PC-9 (cell line): ENCODE measurements at regions not wholly inside any gene's neighbourhood (a gene's known extent, or its start where the extent isn't known, plus 50 kb on each side); places are given as distances from the start of the nearest gene placed in this dataset.

Experiments
- BruUV-seq: library from RNA; stranded (reverse); fragments of 400-500 nt; replicated peaks from 2 replicates; lab custom pipeline; 2021; lab: Mats Ljungman, UMichigan
- CTCF ChIA-PET: fragments of 300-600 bp; sonication (Branson Sonifier 250); formaldehyde crosslinking; loops from one replicate; lab custom pipeline; 2022; ENCODE audit warnings: antibody characterized with exemption; lab: Charles Lee
- POLR2A ChIA-PET: fragments of 300-600 bp; sonication (Branson Sonifier 250); formaldehyde crosslinking; loops from one replicate; lab custom pipeline; 2022; ENCODE audit warnings: antibody characterized with exemption; ENCODE audit not compliant: unreplicated experiment; lab: Charles Lee
- DNase-seq, 2 experiments: peaks; one replicate each; pipeline versions ENCODE4 v3.0.0 to v3.0.0-alpha.2; 2015 to 2022; ENCODE audit warnings: mixed read lengths in 1 of 2
- H2AFZ ChIP-seq: fragments of 200-600 bp; sonication (generic); 2 replicates; pipeline ENCODE4 v1.8.1; 2017; ENCODE audit warnings: antibody characterized with exemption
- H3F3A ChIP-seq: fragments of 200-600 bp; sonication (generic); 2 replicates; pipeline ENCODE4 v1.8.1; 2017; ENCODE audit warnings: antibody characterized with exemption, mild to moderate bottlenecking, low read depth; ENCODE audit not compliant: insufficient read depth
- H3K27ac ChIP-seq: fragments of 200-600 bp; sonication (generic); 2 replicates; pipeline ENCODE4 v1.6.1; 2016; ENCODE audit warnings: mixed run types
- H3K27me3 ChIP-seq: fragments of 200-600 bp; sonication (generic); 2 replicates; pipeline ENCODE4 v1.6.1; 2016; ENCODE audit warnings: low read depth, mixed run types; ENCODE audit not compliant: insufficient read depth
- H3K36me3 ChIP-seq: fragments of 200-600 bp; sonication (generic); 2 replicates; pipeline ENCODE4 v1.6.1; 2016; ENCODE audit warnings: low read depth, mixed run types
- H3K4me1 ChIP-seq: fragments of 200-600 bp; sonication (generic); replicated peaks from 2 replicates; pipeline ENCODE4 v1.6.1; 2016; ENCODE audit warnings: mixed run types; ENCODE audit not compliant: insufficient read depth
- H3K4me2 ChIP-seq: fragments of 200-600 bp; sonication (generic); 2 replicates; pipeline ENCODE4 v1.6.1; 2017; ENCODE audit warnings: mixed run types
- H3K4me3 ChIP-seq: fragments of 200-600 bp; sonication (generic); 2 replicates; pipeline ENCODE4 v1.6.1; 2016; ENCODE audit warnings: mixed run types
- H3K79me2 ChIP-seq: fragments of 200-600 bp; sonication (generic); 2 replicates; pipeline ENCODE4 v1.6.1; 2017; ENCODE audit warnings: low read depth, mixed run types
- H3K9me2 ChIP-seq: fragments of 200-600 bp; sonication (generic); 2 replicates; pipeline ENCODE4 v1.8.1; 2017; ENCODE audit warnings: mild to moderate bottlenecking; ENCODE audit not compliant: insufficient read depth
- H3K9me3 ChIP-seq: fragments of 200-600 bp; sonication (generic); 2 replicates; pipeline ENCODE4 v1.8.1; 2016; ENCODE audit warnings: low read depth; ENCODE audit not compliant: insufficient read depth
- H4K20me1 ChIP-seq: fragments of 200-600 bp; sonication (generic); 2 replicates; pipeline ENCODE4 v1.8.1; 2017; ENCODE audit not compliant: insufficient read depth
- CTCF ChIP-seq: fragments of 200-600 bp; sonication (generic); conservative IDR thresholded peaks from 2 replicates; pipeline ENCODE4 v1.6.1; 2017; ENCODE audit warnings: mixed run types, antibody characterized with exemption, mild to moderate bottlenecking, moderate library complexity
- EZH2 ChIP-seq: fragments of 200-600 bp; sonication (generic); IDR thresholded peaks from 2 replicates; pipeline ENCODE4 v1.8.0; 2017; ENCODE audit warnings: antibody characterized with exemption, low read depth
- intact Hi-C: fragments of 100-400 bp; cut with micrococcal nuclease; formaldehyde crosslinking; loops from one replicate; pipeline ENCODE4 v1.10.0; 2022; ENCODE audit not compliant: unreplicated experiment

- H4K20me1 ChIP-seq: no peaks in the 10 kb centered on the region
- DNase-seq: no peak
- H3K4me2 ChIP-seq: no peak overlapping the region
- ChIA-PET POLR2A (no interaction called here), CTCF (no interaction called here)
- no peak for TF ChIP-seq EZH2
- TF ChIP-seq CTCF: no peak
- no peak overlapping the region for H3K27ac ChIP-seq
- H3F3A ChIP-seq: no peaks in the 10 kb centered on the region
- no peak overlapping the region for H3K4me3 ChIP-seq
- no peaks in the 10 kb centered on the region for H3K27me3 ChIP-seq
- no peaks in the 10 kb centered on the region for H3K36me3 ChIP-seq
- no peaks in the 10 kb centered on the region for H3K9me2 ChIP-seq
- no peaks in the 10 kb centered on the region for H3K9me3 ChIP-seq
- intact Hi-C loops: no loop called here
- no peaks in the 10 kb centered on the region for H3K4me1 ChIP-seq
- H3K79me2 ChIP-seq: no peaks in the 10 kb centered on the region
- H2AFZ ChIP-seq: no peak overlapping the region
- no TSS peak for BruUV-seq
Observed at GRCh38 chr6:135576055-135576454, 78.5 kb upstream of the AHI1 start.

- intact Hi-C loops: no loop called here
- BruUV-seq: no TSS peak
Observed at GRCh38 chr6:135577059-135577538, 79.6 kb upstream of the AHI1 start.

GRCh38 chr6:135578976-135579375 is 81.4 kb upstream of the AHI1 start:
- H3K27me3 ChIP-seq: no peaks in the 10 kb centered on the region
- no peak overlapping the region for H3K4me2 ChIP-seq
- ChIA-PET CTCF (no interaction called here), POLR2A (no interaction called here)
- TF ChIP-seq EZH2: no peak
- TF ChIP-seq CTCF: no peak
- DNase-seq: no peak
- no peak overlapping the region for H2AFZ ChIP-seq
- no peaks in the 10 kb centered on the region for H3K9me3 ChIP-seq
- intact Hi-C loops: no loop called here
- H3K4me3 ChIP-seq: no peak overlapping the region
- no peaks in the 10 kb centered on the region for H3F3A ChIP-seq
- no peaks in the 10 kb centered on the region for H3K36me3 ChIP-seq
- H3K9me2 ChIP-seq: no peaks in the 10 kb centered on the region
- H3K27ac ChIP-seq: no peak overlapping the region
- no TSS peak for BruUV-seq
- no peaks in the 10 kb centered on the region for H3K4me1 ChIP-seq
- no peaks in the 10 kb centered on the region for H4K20me1 ChIP-seq
- no peaks in the 10 kb centered on the region for H3K79me2 ChIP-seq

More at GRCh38 chr6:135577059-135577538, 79.6 kb upstream of the AHI1 start:
- no peak overlapping the region for H3K4me2 ChIP-seq
- H2AFZ ChIP-seq: no peak overlapping the region
- no peaks in the 10 kb centered on the region for H3K79me2 ChIP-seq
- no peak overlapping the region for H3K4me3 ChIP-seq
- ChIA-PET CTCF (no interaction called here), POLR2A (no interaction called here)
- H3K4me1 ChIP-seq: no peaks in the 10 kb centered on the region
- TF ChIP-seq CTCF (no peak), EZH2 (no peak)
- no peaks in the 10 kb centered on the region for H3K36me3 ChIP-seq
- H3F3A ChIP-seq: no peaks in the 10 kb centered on the region
- H3K9me2 ChIP-seq: no peaks in the 10 kb centered on the region
- H3K27me3 ChIP-seq: no peaks in the 10 kb centered on the region
- H4K20me1 ChIP-seq: no peaks in the 10 kb centered on the region
- H3K27ac ChIP-seq: no peak overlapping the region
- H3K9me3 ChIP-seq: no peaks in the 10 kb centered on the region
- no peak for DNase-seq
